Sigmoid colon (tissue), 4 donors: ENCODE measurements at regions not wholly inside any gene's neighbourhood (a gene's known extent, or its start where the extent isn't known, plus 50 kb on each side); places are given as distances from the start of the nearest gene placed in this dataset.

Source experiments
- EP300 ChIP-seq, 4 donors: sonication (generic); formaldehyde crosslinking; IDR thresholded peaks; one replicate each; pipeline ENCODE4 v1.6.1; 2017; ENCODE audit warnings: antibody characterized with exemption in 4 of 4
- POLR2A ChIP-seq, 2 donors: fragments of 450-650 bp; IDR thresholded peaks; one replicate each; pipeline ENCODE4 v1.6.1; 2016; ENCODE audit warnings: antibody characterized with exemption in 2 of 2, mild to moderate bottlenecking in 2 of 2, moderate library complexity in 2 of 2
- POLR2AphosphoS5 ChIP-seq, 4 donors: sonication (generic); formaldehyde crosslinking; IDR thresholded peaks; one replicate each; pipeline ENCODE4 v1.6.1; 2017; ENCODE audit warnings: antibody characterized with exemption in 4 of 4
- TF ChIP-seq, protein P1 (sequence below), 4 experiments: fragments of 450-650 bp in 3 of 4; fragments of 200-600 bp in 1 of 4; IDR thresholded peaks; one replicate each; pipeline ENCODE4 v1.5.1; 2016 to 2019; ENCODE audit warnings: antibody characterized with exemption in 4 of 4, mild to moderate bottlenecking in 3 of 4, moderate library complexity in 2 of 4

DNA sequence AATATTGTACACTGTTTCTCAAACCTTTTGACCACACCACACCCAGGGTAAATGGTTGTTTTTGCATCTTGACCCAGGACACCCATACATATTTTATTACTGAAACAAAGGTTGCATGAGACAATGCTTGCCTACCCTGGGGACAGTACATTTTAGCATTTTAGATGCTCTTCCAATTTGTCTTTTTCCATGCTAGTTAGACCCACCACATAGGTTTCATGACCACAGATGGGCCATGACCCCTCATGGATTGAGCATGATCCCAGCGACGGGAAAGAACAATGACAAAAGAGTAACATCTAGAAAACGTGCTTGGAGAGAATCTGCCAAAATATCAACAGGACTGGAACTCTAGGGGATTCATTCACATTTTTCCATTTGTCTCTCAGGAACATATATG is 161.0 kb upstream of the PFN2 start:
- TF ChIP-seq, protein P1, sequence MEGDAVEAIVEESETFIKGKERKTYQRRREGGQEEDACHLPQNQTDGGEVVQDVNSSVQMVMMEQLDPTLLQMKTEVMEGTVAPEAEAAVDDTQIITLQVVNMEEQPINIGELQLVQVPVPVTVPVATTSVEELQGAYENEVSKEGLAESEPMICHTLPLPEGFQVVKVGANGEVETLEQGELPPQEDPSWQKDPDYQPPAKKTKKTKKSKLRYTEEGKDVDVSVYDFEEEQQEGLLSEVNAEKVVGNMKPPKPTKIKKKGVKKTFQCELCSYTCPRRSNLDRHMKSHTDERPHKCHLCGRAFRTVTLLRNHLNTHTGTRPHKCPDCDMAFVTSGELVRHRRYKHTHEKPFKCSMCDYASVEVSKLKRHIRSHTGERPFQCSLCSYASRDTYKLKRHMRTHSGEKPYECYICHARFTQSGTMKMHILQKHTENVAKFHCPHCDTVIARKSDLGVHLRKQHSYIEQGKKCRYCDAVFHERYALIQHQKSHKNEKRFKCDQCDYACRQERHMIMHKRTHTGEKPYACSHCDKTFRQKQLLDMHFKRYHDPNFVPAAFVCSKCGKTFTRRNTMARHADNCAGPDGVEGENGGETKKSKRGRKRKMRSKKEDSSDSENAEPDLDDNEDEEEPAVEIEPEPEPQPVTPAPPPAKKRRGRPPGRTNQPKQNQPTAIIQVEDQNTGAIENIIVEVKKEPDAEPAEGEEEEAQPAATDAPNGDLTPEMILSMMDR (IDR thresholded peaks at IDR 0.05): no peak
- TF ChIP-seq POLR2A (IDR thresholded peaks at IDR 0.05) (no peak), POLR2AphosphoS5 (IDR thresholded peaks at IDR 0.05) (no peak), EP300 (IDR thresholded peaks at IDR 0.05) (no peak)
